ENCODE measurements at regions not wholly inside any gene's neighbourhood (a gene's known extent, or its start where the extent isn't known, plus 50 kb on each side); places are given as distances from the start of the nearest gene placed in this dataset.

GRCh38 chr6:139628270-139628669 lies 253.8 kb upstream of the CITED2 start:
- no peaks in the 10 kb centered on the region for H3K27me3 ChIP-seq (ENCODE audit: low read depth, low read length)
- no peak overlapping the region for H3K27ac ChIP-seq (ENCODE audit: low read length)
- H3K4me3 ChIP-seq (ENCODE audit: low read depth in 1 of 2, low read length in 2 of 2), result no peak overlapping the region
- H3K4me1 ChIP-seq (ENCODE audit: control insufficient read depth in 1 of 2, insufficient read depth in 2 of 2, low read length in 2 of 2), result peaks cover 0 to 5% of the 10 kb centered on the region in 2 donors
- no peaks in the 10 kb centered on the region for H3K9me3 ChIP-seq (ENCODE audit: control insufficient read depth in 1 of 2, low read length in 2 of 2)
- H3K36me3 ChIP-seq (ENCODE audit: control insufficient read depth in 1 of 2, insufficient read depth in 2 of 2, low read length in 2 of 2), result no peaks in the 10 kb centered on the region

DNA sequence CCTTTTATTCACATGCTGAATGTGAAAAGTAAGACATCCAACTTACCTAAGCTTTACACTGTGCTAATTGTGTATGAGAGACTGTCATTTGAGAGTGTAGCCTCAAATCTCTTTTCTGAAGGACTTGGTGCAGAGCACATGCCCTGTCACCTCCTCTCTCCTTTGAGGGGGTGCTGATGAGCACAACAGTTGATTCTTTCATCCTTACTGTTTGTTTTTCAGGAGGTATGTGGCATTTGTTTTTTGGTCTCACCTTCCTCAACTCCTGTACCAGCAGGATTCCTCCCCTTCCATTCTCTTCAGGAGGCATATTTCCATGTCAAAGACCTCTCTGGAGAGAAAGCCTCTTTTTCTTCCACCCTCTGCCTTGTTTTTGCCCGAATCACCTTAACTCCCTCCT lies 252.6 kb upstream of the CITED2 start:
- Histone ChIP-seq H3K27ac (ENCODE audit: low read length) (no peak overlapping the region), H3K36me3 (ENCODE audit: control insufficient read depth in 1 of 2, insufficient read depth in 2 of 2, low read length in 2 of 2) (no peaks in the 10 kb centered on the region), H3K4me3 (ENCODE audit: low read depth in 1 of 2, low read length in 2 of 2) (no peak overlapping the region), H3K4me1 (ENCODE audit: control insufficient read depth in 1 of 2, insufficient read depth in 2 of 2, low read length in 2 of 2) (peaks cover 0 to 5% of the 10 kb centered on the region in 2 donors), H3K27me3 (ENCODE audit: low read depth, low read length) (no peaks in the 10 kb centered on the region), H3K9me3 (ENCODE audit: control insufficient read depth in 1 of 2, low read length in 2 of 2) (no peaks in the 10 kb centered on the region)

DNA sequence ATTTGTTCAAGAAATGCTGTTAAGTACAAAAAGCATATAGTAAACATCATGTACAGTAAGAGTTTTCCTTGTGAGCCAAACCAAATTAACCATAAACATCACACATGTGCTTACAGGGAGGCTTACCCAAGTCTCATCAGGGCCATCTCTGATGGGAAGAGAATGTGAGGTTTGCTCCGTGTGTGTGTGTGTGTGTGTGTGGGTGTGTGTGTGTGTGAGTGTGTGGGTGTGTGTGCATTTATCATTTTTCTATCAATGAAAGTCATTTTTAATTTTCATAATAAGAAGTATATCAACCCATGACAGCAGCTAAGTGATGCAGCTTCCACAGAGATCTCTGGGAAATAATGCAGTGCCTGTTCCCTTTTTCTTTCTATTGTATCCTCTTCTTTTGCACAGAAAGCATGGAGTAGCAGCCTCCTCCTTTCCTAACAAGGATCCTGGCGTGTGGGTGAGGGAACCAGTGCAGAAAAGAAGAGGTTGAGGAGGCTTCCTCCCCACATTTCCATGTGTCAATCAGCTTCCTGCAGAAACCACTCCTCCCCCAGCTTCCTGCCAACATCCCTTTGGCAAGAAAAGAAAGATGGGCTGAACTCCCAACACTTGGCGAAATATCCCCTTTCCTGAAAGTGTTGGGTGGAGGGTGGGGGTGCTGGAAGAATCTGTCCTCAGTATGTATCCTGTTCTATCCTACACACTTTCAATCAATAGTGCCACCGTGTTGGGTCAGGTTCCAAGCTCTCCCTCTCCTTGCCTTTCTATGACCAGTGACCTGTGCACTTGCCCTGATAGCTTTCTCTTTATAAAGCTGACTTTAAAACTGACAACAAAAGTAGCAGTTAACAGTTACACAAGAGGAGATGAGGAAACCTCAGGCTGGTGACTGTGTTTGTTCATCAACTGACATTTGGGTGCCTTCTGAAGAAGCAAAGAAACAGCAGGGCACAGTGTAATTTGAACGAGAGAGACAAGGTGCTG lies 251.8 kb upstream of the CITED2 start:
- Histone ChIP-seq H3K4me1 (ENCODE audit: control insufficient read depth in 1 of 2, insufficient read depth in 2 of 2, low read length in 2 of 2) (peaks cover 0 to 5% of the 10 kb centered on the region in 2 donors), H3K27me3 (ENCODE audit: low read depth, low read length) (no peaks in the 10 kb centered on the region), H3K4me3 (ENCODE audit: low read depth in 1 of 2, low read length in 2 of 2) (no peak overlapping the region), H3K9me3 (ENCODE audit: control insufficient read depth in 1 of 2, low read length in 2 of 2) (no peaks in the 10 kb centered on the region), H3K36me3 (ENCODE audit: control insufficient read depth in 1 of 2, insufficient read depth in 2 of 2, low read length in 2 of 2) (no peaks in the 10 kb centered on the region), H3K27ac (ENCODE audit: low read length) (no peak overlapping the region)

- no peak overlapping the region for H3K4me3 ChIP-seq (ENCODE audit: low read depth in 1 of 2, low read length in 2 of 2)
- H3K27me3 ChIP-seq (ENCODE audit: low read depth, low read length), result no peaks in the 10 kb centered on the region
- H3K36me3 ChIP-seq (ENCODE audit: control insufficient read depth in 1 of 2, insufficient read depth in 2 of 2, low read length in 2 of 2), result no peaks in the 10 kb centered on the region
- H3K9me3 ChIP-seq (ENCODE audit: control insufficient read depth in 1 of 2, low read length in 2 of 2), result no peaks in the 10 kb centered on the region
- peaks cover 0 to 5% of the 10 kb centered on the region in 2 donors for H3K4me1 ChIP-seq (ENCODE audit: control insufficient read depth in 1 of 2, insufficient read depth in 2 of 2, low read length in 2 of 2)
- no peak overlapping the region for H3K27ac ChIP-seq (ENCODE audit: low read length)
Observed at GRCh38 chr6:139625081-139625939, 250.9 kb upstream of the CITED2 start.

GRCh38 chr6:139623372-139623771 lies 248.9 kb upstream of the CITED2 start:
- Histone ChIP-seq H3K9me3 (ENCODE audit: control insufficient read depth in 1 of 2, low read length in 2 of 2) (no peaks in the 10 kb centered on the region), H3K27me3 (ENCODE audit: low read depth, low read length) (no peaks in the 10 kb centered on the region), H3K4me3 (ENCODE audit: low read depth in 1 of 2, low read length in 2 of 2) (no peak overlapping the region), H3K4me1 (ENCODE audit: control insufficient read depth in 1 of 2, insufficient read depth in 2 of 2, low read length in 2 of 2) (peaks cover 0 to 5% of the 10 kb centered on the region in 2 donors), H3K36me3 (ENCODE audit: control insufficient read depth in 1 of 2, insufficient read depth in 2 of 2, low read length in 2 of 2) (no peaks in the 10 kb centered on the region), H3K27ac (ENCODE audit: low read length) (no peak overlapping the region)

GRCh38 chr6:139613496-139613895 lies 239.0 kb upstream of the CITED2 start:
- Histone ChIP-seq H3K36me3 (ENCODE audit: control insufficient read depth in 1 of 2, insufficient read depth in 2 of 2, low read length in 2 of 2) (no peaks in the 10 kb centered on the region), H3K27me3 (ENCODE audit: low read depth, low read length) (no peaks in the 10 kb centered on the region), H3K27ac (ENCODE audit: low read length) (no peak overlapping the region), H3K4me3 (ENCODE audit: low read depth in 1 of 2, low read length in 2 of 2) (no peak overlapping the region), H3K9me3 (ENCODE audit: control insufficient read depth in 1 of 2, low read length in 2 of 2) (no peaks in the 10 kb centered on the region), H3K4me1 (ENCODE audit: control insufficient read depth in 1 of 2, insufficient read depth in 2 of 2, low read length in 2 of 2) (no peaks in the 10 kb centered on the region)

GRCh38 chr6:139612135-139612465 lies 237.7 kb upstream of the CITED2 start:
- H3K4me1 ChIP-seq (ENCODE audit: control insufficient read depth in 1 of 2, insufficient read depth in 2 of 2, low read length in 2 of 2), result no peaks in the 10 kb centered on the region
- no peaks in the 10 kb centered on the region for H3K9me3 ChIP-seq (ENCODE audit: control insufficient read depth in 1 of 2, low read length in 2 of 2)

DNA sequence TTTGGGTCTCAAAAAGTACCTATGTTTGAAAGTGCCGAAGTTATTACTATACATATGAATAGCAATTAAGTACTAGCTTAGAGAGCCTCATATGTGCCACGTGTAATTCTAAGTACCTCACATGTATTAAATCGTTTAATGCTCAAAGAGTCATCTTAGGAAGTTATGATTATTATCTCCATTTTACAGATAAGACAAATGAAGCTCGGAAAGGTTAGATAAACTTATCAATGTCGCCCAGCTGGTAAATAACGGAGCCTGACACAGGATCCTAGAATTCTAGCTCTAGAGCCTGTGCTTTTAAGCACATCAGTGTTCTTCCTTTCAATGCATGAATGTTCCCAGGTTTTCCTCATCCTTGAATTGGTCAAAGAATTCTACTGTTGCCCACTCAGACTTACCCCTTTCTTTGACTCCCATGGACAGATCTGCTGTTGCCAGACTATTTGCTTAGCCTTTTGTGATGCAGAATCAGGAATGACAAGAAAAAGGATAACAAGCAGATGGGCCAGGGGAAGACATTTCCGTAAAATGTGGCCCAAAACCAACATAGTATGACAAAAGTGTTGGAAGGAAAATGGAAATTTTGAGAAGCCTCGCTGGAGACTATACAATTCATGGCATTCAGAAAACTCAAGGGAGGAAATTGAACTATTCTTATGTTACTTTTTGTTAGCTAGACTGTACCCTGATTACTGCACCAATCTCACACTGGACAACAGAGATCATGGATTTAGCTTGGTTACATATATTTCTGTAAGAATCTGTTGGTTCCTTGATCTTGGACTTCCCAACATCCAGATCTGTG lies 237.1 kb upstream of the CITED2 start:
- Histone ChIP-seq H3K4me3 (ENCODE audit: low read depth in 1 of 2, low read length in 2 of 2) (no peak overlapping the region), H3K27ac (ENCODE audit: low read length) (no peak overlapping the region), H3K36me3 (ENCODE audit: control insufficient read depth in 1 of 2, insufficient read depth in 2 of 2, low read length in 2 of 2) (no peaks in the 10 kb centered on the region), H3K4me1 (ENCODE audit: control insufficient read depth in 1 of 2, insufficient read depth in 2 of 2, low read length in 2 of 2) (no peaks in the 10 kb centered on the region), H3K9me3 (ENCODE audit: control insufficient read depth in 1 of 2, low read length in 2 of 2) (no peaks in the 10 kb centered on the region), H3K27me3 (ENCODE audit: low read depth, low read length) (no peaks in the 10 kb centered on the region)

More at GRCh38 chr6:139612135-139612465, 237.7 kb upstream of the CITED2 start:
- Histone ChIP-seq H3K27me3 (ENCODE audit: low read depth, low read length) (no peaks in the 10 kb centered on the region), H3K36me3 (ENCODE audit: control insufficient read depth in 1 of 2, insufficient read depth in 2 of 2, low read length in 2 of 2) (no peaks in the 10 kb centered on the region), H3K27ac (ENCODE audit: low read length) (no peak overlapping the region), H3K4me3 (ENCODE audit: low read depth in 1 of 2, low read length in 2 of 2) (no peak overlapping the region)

GRCh38 chr6:139608466-139609261 lies 234.2 kb upstream of the CITED2 start:
- H3K9me3 ChIP-seq (ENCODE audit: control insufficient read depth in 1 of 2, low read length in 2 of 2), result no peaks in the 10 kb centered on the region
- H3K27ac ChIP-seq (ENCODE audit: low read length), result no peak overlapping the region
- no peak overlapping the region for H3K4me3 ChIP-seq (ENCODE audit: low read depth in 1 of 2, low read length in 2 of 2)
- no peaks in the 10 kb centered on the region for H3K27me3 ChIP-seq (ENCODE audit: low read depth, low read length)
- no peaks in the 10 kb centered on the region for H3K36me3 ChIP-seq (ENCODE audit: control insufficient read depth in 1 of 2, insufficient read depth in 2 of 2, low read length in 2 of 2)
- no peaks in the 10 kb centered on the region for H3K4me1 ChIP-seq (ENCODE audit: control insufficient read depth in 1 of 2, insufficient read depth in 2 of 2, low read length in 2 of 2)

DNA sequence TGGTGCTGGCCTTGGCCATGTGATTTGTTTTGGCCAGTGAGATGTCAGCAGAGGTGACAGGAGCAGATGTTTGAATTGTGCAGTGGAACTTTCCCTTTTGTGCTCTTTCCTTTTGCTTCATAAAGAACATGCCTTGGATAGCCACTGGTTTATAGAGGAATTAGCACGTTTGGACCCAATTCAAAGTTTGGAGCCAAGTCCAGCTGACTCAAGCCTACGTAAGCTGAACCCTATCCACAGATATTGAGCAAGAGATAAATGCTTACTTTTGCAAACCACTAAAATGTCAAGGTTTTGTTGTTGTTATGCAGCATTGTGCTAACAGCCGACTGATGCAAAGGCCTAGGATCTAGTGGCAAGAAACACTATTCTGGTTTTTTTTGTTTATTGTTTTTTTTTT lies 230.9 kb upstream of the CITED2 start:
- no peaks in the 10 kb centered on the region for H3K36me3 ChIP-seq (ENCODE audit: control insufficient read depth in 1 of 2, insufficient read depth in 2 of 2, low read length in 2 of 2)
- H3K4me3 ChIP-seq (ENCODE audit: low read depth in 1 of 2, low read length in 2 of 2), result no peak overlapping the region
- H3K27me3 ChIP-seq (ENCODE audit: low read depth, low read length), result no peaks in the 10 kb centered on the region
- H3K27ac ChIP-seq (ENCODE audit: low read length), result no peak overlapping the region
- no peaks in the 10 kb centered on the region for H3K9me3 ChIP-seq (ENCODE audit: control insufficient read depth in 1 of 2, low read length in 2 of 2)
- no peaks in the 10 kb centered on the region for H3K4me1 ChIP-seq (ENCODE audit: control insufficient read depth in 1 of 2, insufficient read depth in 2 of 2, low read length in 2 of 2)
